Uterus (tissue), 2 donors: ENCODE measurements at regions not wholly inside any gene's neighbourhood (a gene's known extent, or its start where the extent isn't known, plus 50 kb on each side); places are given as distances from the start of the nearest gene placed in this dataset.

Experiments used
- POLR2A ChIP-seq, 2 donors: fragments of 450-650 bp; IDR thresholded peaks; one replicate each; pipeline ENCODE4 v1.6.1; 2016; ENCODE audit warnings: antibody characterized with exemption in 2 of 2, mild to moderate bottlenecking in 1 of 2, moderate library complexity in 1 of 2
- TF ChIP-seq, protein P1 (sequence below), 4 experiments: fragments of 200-600 bp in 2 of 4; fragments of 450-650 bp in 2 of 4; sonication (generic) in 2 of 4; IDR thresholded peaks; one replicate each; pipeline ENCODE4 v1.5.1; 2016 to 2019; ENCODE audit warnings: antibody characterized with exemption in 4 of 4, mild to moderate bottlenecking in 2 of 4, moderate library complexity in 1 of 4

DNA sequence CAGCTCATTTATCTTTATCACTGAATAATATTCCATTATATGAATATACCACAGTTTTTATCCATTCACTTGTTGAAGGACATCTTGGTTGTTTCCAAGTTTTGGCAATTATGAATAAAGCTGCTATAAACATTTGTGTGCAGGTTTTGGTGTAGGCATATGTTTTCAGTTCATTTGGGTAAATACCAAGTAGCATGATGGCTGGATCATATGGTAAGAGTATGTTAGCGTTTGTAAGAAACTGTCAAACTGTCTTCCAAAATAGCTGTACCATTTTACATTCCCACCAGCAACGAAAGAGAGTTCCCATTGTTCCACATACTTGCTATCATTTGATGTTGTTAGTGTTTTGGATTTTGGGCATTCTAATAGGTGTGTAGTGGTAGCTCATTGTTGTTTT, 72.0 kb upstream of the GOLGA8J start:
- TF ChIP-seq, protein P1, sequence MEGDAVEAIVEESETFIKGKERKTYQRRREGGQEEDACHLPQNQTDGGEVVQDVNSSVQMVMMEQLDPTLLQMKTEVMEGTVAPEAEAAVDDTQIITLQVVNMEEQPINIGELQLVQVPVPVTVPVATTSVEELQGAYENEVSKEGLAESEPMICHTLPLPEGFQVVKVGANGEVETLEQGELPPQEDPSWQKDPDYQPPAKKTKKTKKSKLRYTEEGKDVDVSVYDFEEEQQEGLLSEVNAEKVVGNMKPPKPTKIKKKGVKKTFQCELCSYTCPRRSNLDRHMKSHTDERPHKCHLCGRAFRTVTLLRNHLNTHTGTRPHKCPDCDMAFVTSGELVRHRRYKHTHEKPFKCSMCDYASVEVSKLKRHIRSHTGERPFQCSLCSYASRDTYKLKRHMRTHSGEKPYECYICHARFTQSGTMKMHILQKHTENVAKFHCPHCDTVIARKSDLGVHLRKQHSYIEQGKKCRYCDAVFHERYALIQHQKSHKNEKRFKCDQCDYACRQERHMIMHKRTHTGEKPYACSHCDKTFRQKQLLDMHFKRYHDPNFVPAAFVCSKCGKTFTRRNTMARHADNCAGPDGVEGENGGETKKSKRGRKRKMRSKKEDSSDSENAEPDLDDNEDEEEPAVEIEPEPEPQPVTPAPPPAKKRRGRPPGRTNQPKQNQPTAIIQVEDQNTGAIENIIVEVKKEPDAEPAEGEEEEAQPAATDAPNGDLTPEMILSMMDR (IDR thresholded peaks at IDR 0.05), result no peak
- TF ChIP-seq POLR2A (IDR thresholded peaks at IDR 0.05), result no peak
